Gastrocnemius medialis (tissue), 4 donors: ENCODE measurements at regions not wholly inside any gene's neighbourhood (a gene's known extent, or its start where the extent isn't known, plus 50 kb on each side); places are given as distances from the start of the nearest gene placed in this dataset.

ENCODE experiments used
- CTCF ChIP-seq, 5 experiments: fragments of 450-650 bp in 3 of 5; fragments of 200-600 bp in 2 of 5; sonication (generic) in 2 of 5; IDR thresholded peaks in 4 of 5; conservative IDR thresholded peaks in 1 of 5; 1 replicate in 4 of 5; 2 replicates in 1 of 5; pipeline ENCODE4 v1.5.1; 2016 to 2019; ENCODE audit warnings: antibody characterized with exemption in 5 of 5, mild to moderate bottlenecking in 3 of 5, moderate library complexity in 3 of 5
- POLR2A ChIP-seq, 2 donors: fragments of 450-650 bp; IDR thresholded peaks; one replicate each; pipeline ENCODE4 v1.6.1; 2017; ENCODE audit warnings: antibody characterized with exemption in 2 of 2, mild to moderate bottlenecking in 2 of 2, moderate library complexity in 2 of 2

- TF ChIP-seq CTCF (IDR thresholded peaks at IDR 0.05 in 4 of 5, conservative IDR thresholded peaks at IDR 0.05 in 1 of 5) (no peak), POLR2A (IDR thresholded peaks at IDR 0.05) (no peak)
Observed at GRCh38 chr1:235006816-235007215, 121.8 kb downstream of the TOMM20 start.
